B cell (primary cell): ENCODE measurements at regions not wholly inside any gene's neighbourhood (a gene's known extent, or its start where the extent isn't known, plus 50 kb on each side); places are given as distances from the start of the nearest gene placed in this dataset.

Experiments
- EZH2 ChIP-seq: IDR thresholded peaks from 2 replicates; pipeline ENCODE4 v1.6.1; 2012; ENCODE audit warnings: borderline replicate concordance, low read depth, mild to moderate bottlenecking, moderate library complexity, low read length; ENCODE audit not compliant: insufficient read depth, poor library complexity, severe bottlenecking
- TF ChIP-seq, protein P1 (sequence below): fragments of 200-600 bp; IDR thresholded peaks from one replicate; pipeline ENCODE4 v1.8.0; 2022; ENCODE audit warnings: antibody characterized with exemption, mild to moderate bottlenecking

- TF ChIP-seq, protein P1, sequence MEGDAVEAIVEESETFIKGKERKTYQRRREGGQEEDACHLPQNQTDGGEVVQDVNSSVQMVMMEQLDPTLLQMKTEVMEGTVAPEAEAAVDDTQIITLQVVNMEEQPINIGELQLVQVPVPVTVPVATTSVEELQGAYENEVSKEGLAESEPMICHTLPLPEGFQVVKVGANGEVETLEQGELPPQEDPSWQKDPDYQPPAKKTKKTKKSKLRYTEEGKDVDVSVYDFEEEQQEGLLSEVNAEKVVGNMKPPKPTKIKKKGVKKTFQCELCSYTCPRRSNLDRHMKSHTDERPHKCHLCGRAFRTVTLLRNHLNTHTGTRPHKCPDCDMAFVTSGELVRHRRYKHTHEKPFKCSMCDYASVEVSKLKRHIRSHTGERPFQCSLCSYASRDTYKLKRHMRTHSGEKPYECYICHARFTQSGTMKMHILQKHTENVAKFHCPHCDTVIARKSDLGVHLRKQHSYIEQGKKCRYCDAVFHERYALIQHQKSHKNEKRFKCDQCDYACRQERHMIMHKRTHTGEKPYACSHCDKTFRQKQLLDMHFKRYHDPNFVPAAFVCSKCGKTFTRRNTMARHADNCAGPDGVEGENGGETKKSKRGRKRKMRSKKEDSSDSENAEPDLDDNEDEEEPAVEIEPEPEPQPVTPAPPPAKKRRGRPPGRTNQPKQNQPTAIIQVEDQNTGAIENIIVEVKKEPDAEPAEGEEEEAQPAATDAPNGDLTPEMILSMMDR, result no peak
- no peak for TF ChIP-seq EZH2
These were observed 1676.8 kb upstream of the PCDH20 start for GRCh38 chr13:63092456-63092855.
